Smooth muscle cell (in vitro differentiated cells): ENCODE measurements at regions not wholly inside any gene's neighbourhood (a gene's known extent, or its start where the extent isn't known, plus 50 kb on each side); places are given as distances from the start of the nearest gene placed in this dataset.

Experiments used
- DNase-seq: peaks from one replicate; lab custom pipeline; 2025; ENCODE audit not compliant: unreplicated experiment; lab: John Stamatoyannopoulos, UW
- H2AFZ ChIP-seq: fragments of 200-600 bp; sonication (generic); 2 replicates; pipeline ENCODE4 v1.6.0; 2016; ENCODE audit warnings: antibody characterized with exemption, low read depth, mild to moderate bottlenecking
- H3F3A ChIP-seq: fragments of 200-600 bp; sonication (generic); 2 replicates; pipeline ENCODE4 v1.6.0; 2017; ENCODE audit warnings: antibody characterized with exemption, low read depth
- H3K27ac ChIP-seq: fragments of 200-600 bp; sonication (generic); 2 replicates; pipeline ENCODE4 v1.5.1; 2016; ENCODE audit warnings: low read depth, mild to moderate bottlenecking
- H3K27me3 ChIP-seq: fragments of 200-600 bp; sonication (generic); 2 replicates; pipeline ENCODE4 v1.6.1; 2016; ENCODE audit warnings: low read depth, mild to moderate bottlenecking
- H3K36me3 ChIP-seq: fragments of 200-600 bp; sonication (generic); 2 replicates; pipeline ENCODE4 v1.5.1; 2016; ENCODE audit warnings: low read depth
- H3K4me1 ChIP-seq: fragments of 200-600 bp; sonication (generic); 2 replicates; pipeline ENCODE4 v1.5.1; 2016; ENCODE audit warnings: low read depth
- H3K4me2 ChIP-seq: fragments of 200-600 bp; sonication (generic); 2 replicates; pipeline ENCODE4 v1.6.0; 2016; ENCODE audit warnings: mild to moderate bottlenecking
- H3K4me3 ChIP-seq: fragments of 200-600 bp; sonication (generic); 2 replicates; pipeline ENCODE4 v1.5.1; 2016; ENCODE audit warnings: mild to moderate bottlenecking
- H3K79me2 ChIP-seq: fragments of 200-600 bp; sonication (generic); 2 replicates; pipeline ENCODE4 v1.6.0; 2016; ENCODE audit warnings: low read depth, mild to moderate bottlenecking
- H3K9ac ChIP-seq: fragments of 200-600 bp; sonication (generic); 2 replicates; pipeline ENCODE4 v1.6.0; 2016; ENCODE audit warnings: low read depth
- H3K9me3 ChIP-seq: fragments of 200-600 bp; sonication (generic); replicated peaks from 2 replicates; pipeline ENCODE4 v1.5.1; 2016; ENCODE audit warnings: low read depth
- H4K20me1 ChIP-seq: fragments of 200-600 bp; sonication (generic); 2 replicates; pipeline ENCODE4 v1.6.0; 2016; ENCODE audit warnings: low read depth
- WGBS: methylation state at CpG from one replicate; pipeline ENCODE4 v1.1.7; 2016; ENCODE audit warnings: low lambda C conversion rate; 5-methylcytosine and 5-hydroxymethylcytosine counted together
- TF ChIP-seq, protein P1 (sequence below): fragments of 200-600 bp; sonication (generic); IDR thresholded peaks from 2 replicates; pipeline ENCODE4 v1.5.1; 2017; ENCODE audit warnings: borderline replicate concordance, mild to moderate bottlenecking, antibody characterized with exemption; ENCODE audit not compliant: insufficient read depth, poor library complexity, severe bottlenecking

DNA sequence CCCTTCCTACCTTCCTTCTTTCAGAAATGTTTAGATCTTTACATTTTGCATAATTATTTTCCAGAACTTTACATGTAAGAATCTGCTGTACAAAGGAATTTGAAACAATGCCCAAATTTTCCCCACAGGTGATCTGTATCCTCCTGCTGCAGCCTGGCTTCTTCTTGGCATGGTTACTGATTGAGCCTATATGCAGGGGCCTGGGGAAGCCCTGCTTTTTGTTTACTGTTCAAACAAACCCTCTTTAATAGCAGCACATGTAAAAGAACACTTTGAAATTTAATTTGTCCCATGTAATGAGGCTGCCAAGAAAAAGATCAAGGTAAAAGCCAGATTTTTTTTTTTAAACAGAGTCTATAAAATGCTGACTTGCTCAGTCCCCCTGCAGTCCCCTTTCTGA, 432.2 kb downstream of the TUSC7 start:
- Histone ChIP-seq H3K4me3 (no peak overlapping the region), H3F3A (no peaks in the 10 kb centered on the region), H4K20me1 (no peaks in the 10 kb centered on the region)

DNA sequence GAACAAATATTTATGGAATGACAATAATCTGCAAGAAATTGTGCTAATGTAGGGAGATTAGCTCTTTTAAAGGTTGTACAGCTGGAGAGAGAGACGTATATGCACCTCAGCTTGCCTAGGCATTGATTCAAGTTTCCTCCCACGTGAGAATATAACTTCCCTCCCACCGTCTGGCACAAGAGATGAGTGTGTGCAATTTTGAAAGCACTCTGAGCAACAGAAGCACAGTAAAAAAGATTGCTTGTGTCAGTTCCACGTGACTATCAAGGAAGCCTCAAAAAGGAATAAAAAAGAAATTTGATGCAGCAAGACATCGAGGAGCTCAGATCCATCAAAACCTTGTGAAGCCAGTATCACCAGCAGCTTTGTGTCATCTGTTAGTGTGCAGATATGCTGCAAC, 435.3 kb downstream of the TUSC7 start:
- 68% methylated on average over 5 of the region's 5 CpGs for WGBS
- H3K27me3 ChIP-seq = no peaks in the 10 kb centered on the region
- TF ChIP-seq, protein P1, sequence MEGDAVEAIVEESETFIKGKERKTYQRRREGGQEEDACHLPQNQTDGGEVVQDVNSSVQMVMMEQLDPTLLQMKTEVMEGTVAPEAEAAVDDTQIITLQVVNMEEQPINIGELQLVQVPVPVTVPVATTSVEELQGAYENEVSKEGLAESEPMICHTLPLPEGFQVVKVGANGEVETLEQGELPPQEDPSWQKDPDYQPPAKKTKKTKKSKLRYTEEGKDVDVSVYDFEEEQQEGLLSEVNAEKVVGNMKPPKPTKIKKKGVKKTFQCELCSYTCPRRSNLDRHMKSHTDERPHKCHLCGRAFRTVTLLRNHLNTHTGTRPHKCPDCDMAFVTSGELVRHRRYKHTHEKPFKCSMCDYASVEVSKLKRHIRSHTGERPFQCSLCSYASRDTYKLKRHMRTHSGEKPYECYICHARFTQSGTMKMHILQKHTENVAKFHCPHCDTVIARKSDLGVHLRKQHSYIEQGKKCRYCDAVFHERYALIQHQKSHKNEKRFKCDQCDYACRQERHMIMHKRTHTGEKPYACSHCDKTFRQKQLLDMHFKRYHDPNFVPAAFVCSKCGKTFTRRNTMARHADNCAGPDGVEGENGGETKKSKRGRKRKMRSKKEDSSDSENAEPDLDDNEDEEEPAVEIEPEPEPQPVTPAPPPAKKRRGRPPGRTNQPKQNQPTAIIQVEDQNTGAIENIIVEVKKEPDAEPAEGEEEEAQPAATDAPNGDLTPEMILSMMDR = no peak
- no peak overlapping the region for H3K27ac ChIP-seq
- no peak overlapping the region for H3K4me2 ChIP-seq
- H3K4me3 ChIP-seq = no peak overlapping the region
- no peaks in the 10 kb centered on the region for H3K36me3 ChIP-seq
- H2AFZ ChIP-seq = no peak overlapping the region
- no peaks in the 10 kb centered on the region for H4K20me1 ChIP-seq
- H3K9me3 ChIP-seq = no peaks in the 10 kb centered on the region
- H3K9ac ChIP-seq = no peak overlapping the region
- peaks cover 5% of the 10 kb centered on the region for H3K4me1 ChIP-seq
- H3K79me2 ChIP-seq = no peaks in the 10 kb centered on the region
- DNase-seq = no peak
- H3F3A ChIP-seq = no peaks in the 10 kb centered on the region

More for the DNA sequence above, 432.2 kb downstream of the TUSC7 start:
- H3K4me2 ChIP-seq = no peak overlapping the region
- no peaks in the 10 kb centered on the region for H3K4me1 ChIP-seq
- no peaks in the 10 kb centered on the region for H3K79me2 ChIP-seq
- H3K9ac ChIP-seq = no peak overlapping the region
- H3K27ac ChIP-seq = no peak overlapping the region
- H3K9me3 ChIP-seq = no peaks in the 10 kb centered on the region
- H3K27me3 ChIP-seq = no peaks in the 10 kb centered on the region
- H3K36me3 ChIP-seq = no peaks in the 10 kb centered on the region
- TF ChIP-seq, protein P1 = no peak
- H2AFZ ChIP-seq = no peak overlapping the region
- no peak for DNase-seq

DNA sequence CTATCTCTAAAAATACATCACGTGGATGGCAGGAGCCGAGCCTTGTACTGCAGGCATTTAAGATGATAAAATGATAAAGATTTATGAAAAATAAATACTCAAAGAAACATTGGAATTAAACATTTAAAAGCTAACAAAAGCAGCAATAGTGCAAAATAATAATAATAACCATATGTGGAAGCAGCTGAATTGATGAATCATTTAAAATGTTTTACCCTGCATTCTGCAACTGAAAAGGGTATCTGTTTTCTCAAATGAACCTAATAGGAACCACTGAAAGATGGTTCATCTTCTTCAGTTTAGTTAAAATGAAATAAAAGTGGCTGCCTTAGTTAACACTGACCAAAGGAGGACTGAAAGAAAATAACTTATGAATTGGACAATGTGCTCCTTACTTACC, 436.1 kb downstream of the TUSC7 start:
- Histone ChIP-seq H3K9me3 (no peaks in the 10 kb centered on the region), H3K4me1 (peaks cover 5% of the 10 kb centered on the region), H3K36me3 (no peaks in the 10 kb centered on the region), H3K4me2 (no peak overlapping the region), H4K20me1 (no peaks in the 10 kb centered on the region), H3K9ac (no peak overlapping the region), H3K27me3 (no peaks in the 10 kb centered on the region), H3K79me2 (no peaks in the 10 kb centered on the region), H2AFZ (no peak overlapping the region), H3K27ac (no peak overlapping the region), H3F3A (no peaks in the 10 kb centered on the region), H3K4me3 (no peak overlapping the region)
- TF ChIP-seq, protein P1 = no peak
- DNase-seq = no peak
- WGBS = 85% methylated on average over 2 of the region's 2 CpGs

DNA sequence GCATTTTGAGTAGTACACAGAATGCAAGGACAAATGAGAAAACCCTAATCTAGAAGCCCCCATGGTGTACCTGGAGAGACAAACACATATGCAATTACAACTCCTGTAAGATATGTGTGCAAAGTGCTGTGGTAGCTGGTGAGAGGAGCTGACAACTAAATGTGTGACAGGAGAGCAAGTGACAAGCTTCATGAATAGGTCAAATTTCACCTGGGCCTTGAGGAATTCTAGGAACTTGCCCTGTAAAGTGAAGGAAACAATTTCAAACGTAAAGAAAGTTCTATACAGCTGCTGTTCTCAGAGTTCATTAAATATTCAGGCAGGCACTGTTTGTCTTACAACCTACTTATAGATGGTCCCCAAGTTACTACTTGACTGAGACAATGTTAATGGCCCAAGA, 437.0 kb downstream of the TUSC7 start:
- no peak for DNase-seq
- no peak overlapping the region for H3K4me3 ChIP-seq
- H3K4me1 ChIP-seq = peaks cover 5% of the 10 kb centered on the region
- no peak overlapping the region for H3K4me2 ChIP-seq
- no peaks in the 10 kb centered on the region for H4K20me1 ChIP-seq
- no peaks in the 10 kb centered on the region for H3K36me3 ChIP-seq
- 25% methylated on average over 1 of the region's 1 CpG for WGBS
- H3K27ac ChIP-seq = no peak overlapping the region
- no peaks in the 10 kb centered on the region for H3F3A ChIP-seq
- no peak overlapping the region for H2AFZ ChIP-seq
- no peak overlapping the region for H3K9ac ChIP-seq
- H3K79me2 ChIP-seq = no peaks in the 10 kb centered on the region
- no peaks in the 10 kb centered on the region for H3K27me3 ChIP-seq
- TF ChIP-seq, protein P1 = no peak
- H3K9me3 ChIP-seq = no peaks in the 10 kb centered on the region
